GM03348 (cell line): ENCODE measurements at regions not wholly inside any gene's neighbourhood (a gene's known extent, or its start where the extent isn't known, plus 50 kb on each side); places are given as distances from the start of the nearest gene placed in this dataset.

Source experiments
- DNase-seq: peaks from one replicate; pipeline ENCODE4 v3.0.0; 2012; ENCODE audit warnings: low spot score

GRCh38 chr15:95826412-95827195 lies 503.9 kb upstream of the NR2F2 start:
- DNase-seq, result no peak

- DNase-seq, result no peak
Observed at GRCh38 chr15:95829062-95829461, 501.4 kb upstream of the NR2F2 start.

GRCh38 chr15:95830281-95830680 lies 500.2 kb upstream of the NR2F2 start:
- no peak for DNase-seq

GRCh38 chr15:95832668-95833067 lies 497.8 kb upstream of the NR2F2 start:
- DNase-seq, result no peak

GRCh38 chr15:95834028-95834804 lies 496.3 kb upstream of the NR2F2 start:
- DNase-seq, result no peak

GRCh38 chr15:95836536-95836935 lies 494.0 kb upstream of the NR2F2 start:
- DNase-seq, result no peak

- no peak for DNase-seq
Observed at GRCh38 chr15:95837341-95838004, 493.0 kb upstream of the NR2F2 start.

GRCh38 chr15:95839367-95839782 lies 491.1 kb upstream of the NR2F2 start:
- DNase-seq, result no peak

- DNase-seq, result peak; percentile 58
Observed at GRCh38 chr15:95840004-95840403, 490.5 kb upstream of the NR2F2 start.

GRCh38 chr15:95840855-95841254 lies 489.6 kb upstream of the NR2F2 start:
- no peak for DNase-seq

- DNase-seq, result no peak
Observed at GRCh38 chr15:95842576-95842975, 487.9 kb upstream of the NR2F2 start.

- peak; percentile 77 for DNase-seq
Observed at GRCh38 chr15:95843241-95843910, 487.1 kb upstream of the NR2F2 start.

- DNase-seq, result no peak
Observed at GRCh38 chr15:95845862-95846515, 484.5 kb upstream of the NR2F2 start.

- no peak for DNase-seq
Observed at GRCh38 chr15:95848126-95848525, 482.4 kb upstream of the NR2F2 start.

- DNase-seq, result no peak
Observed at GRCh38 chr15:95850837-95851236, 479.7 kb upstream of the NR2F2 start.

GRCh38 chr15:95853350-95853749 lies 477.1 kb upstream of the NR2F2 start:
- no peak for DNase-seq

- DNase-seq, result peak; percentile 33
Observed at GRCh38 chr15:95857124-95857757, 473.3 kb upstream of the NR2F2 start.

GRCh38 chr15:95857758-95858157 lies 472.7 kb upstream of the NR2F2 start:
- DNase-seq, result no peak

- DNase-seq, result no peak
Observed at GRCh38 chr15:95860406-95860805, 470.1 kb upstream of the NR2F2 start.

- DNase-seq, result no peak
Observed at GRCh38 chr15:95864467-95864886, 466.0 kb upstream of the NR2F2 start.

GRCh38 chr15:95865330-95865739 lies 465.2 kb upstream of the NR2F2 start:
- no peak for DNase-seq
